Fibroblast of pulmonary artery (primary cell): ENCODE measurements at regions not wholly inside any gene's neighbourhood (a gene's known extent, or its start where the extent isn't known, plus 50 kb on each side); places are given as distances from the start of the nearest gene placed in this dataset.

ENCODE experiments used
- DNase-seq: peaks from one replicate; pipeline ENCODE4 v3.0.0-alpha.2; 2010; ENCODE audit warnings: low read depth
- H3K4me3 ChIP-seq: replicated peaks from 2 replicates; pipeline ENCODE4 v1.5.1; 2011; ENCODE audit warnings: low read depth, mild to moderate bottlenecking, control low read depth, low read length, moderate library complexity
- TF ChIP-seq, protein P1 (sequence below): IDR thresholded peaks from 2 replicates; pipeline ENCODE4 v1.5.1; 2011; ENCODE audit warnings: mild to moderate bottlenecking, control low read depth, low read length, inconsistent platforms; ENCODE audit errors: missing control alignments

DNA sequence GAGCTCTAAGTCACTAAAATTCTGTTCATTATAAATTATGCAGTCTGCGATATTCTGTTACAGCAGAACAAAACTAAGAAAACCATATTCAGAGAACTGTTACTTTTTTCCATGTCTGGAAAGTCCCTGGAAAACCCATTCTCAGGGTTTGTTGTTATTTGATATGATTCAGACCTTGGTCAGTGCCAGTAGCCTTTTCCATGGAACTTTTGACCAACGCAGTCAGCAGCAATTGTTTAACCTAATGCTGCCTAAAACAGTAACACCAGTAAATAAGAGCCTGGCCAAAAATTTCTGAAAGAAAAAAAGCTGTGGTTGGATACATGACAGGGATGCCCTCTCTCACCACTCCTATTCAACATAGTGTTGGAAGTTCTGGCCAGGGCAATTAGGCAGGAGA, 402.7 kb downstream of the TBC1D4 start:
- H3K4me3 ChIP-seq: no peak overlapping the region
- DNase-seq: peak; percentile 80
- TF ChIP-seq, protein P1, sequence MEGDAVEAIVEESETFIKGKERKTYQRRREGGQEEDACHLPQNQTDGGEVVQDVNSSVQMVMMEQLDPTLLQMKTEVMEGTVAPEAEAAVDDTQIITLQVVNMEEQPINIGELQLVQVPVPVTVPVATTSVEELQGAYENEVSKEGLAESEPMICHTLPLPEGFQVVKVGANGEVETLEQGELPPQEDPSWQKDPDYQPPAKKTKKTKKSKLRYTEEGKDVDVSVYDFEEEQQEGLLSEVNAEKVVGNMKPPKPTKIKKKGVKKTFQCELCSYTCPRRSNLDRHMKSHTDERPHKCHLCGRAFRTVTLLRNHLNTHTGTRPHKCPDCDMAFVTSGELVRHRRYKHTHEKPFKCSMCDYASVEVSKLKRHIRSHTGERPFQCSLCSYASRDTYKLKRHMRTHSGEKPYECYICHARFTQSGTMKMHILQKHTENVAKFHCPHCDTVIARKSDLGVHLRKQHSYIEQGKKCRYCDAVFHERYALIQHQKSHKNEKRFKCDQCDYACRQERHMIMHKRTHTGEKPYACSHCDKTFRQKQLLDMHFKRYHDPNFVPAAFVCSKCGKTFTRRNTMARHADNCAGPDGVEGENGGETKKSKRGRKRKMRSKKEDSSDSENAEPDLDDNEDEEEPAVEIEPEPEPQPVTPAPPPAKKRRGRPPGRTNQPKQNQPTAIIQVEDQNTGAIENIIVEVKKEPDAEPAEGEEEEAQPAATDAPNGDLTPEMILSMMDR: no peak

DNA sequence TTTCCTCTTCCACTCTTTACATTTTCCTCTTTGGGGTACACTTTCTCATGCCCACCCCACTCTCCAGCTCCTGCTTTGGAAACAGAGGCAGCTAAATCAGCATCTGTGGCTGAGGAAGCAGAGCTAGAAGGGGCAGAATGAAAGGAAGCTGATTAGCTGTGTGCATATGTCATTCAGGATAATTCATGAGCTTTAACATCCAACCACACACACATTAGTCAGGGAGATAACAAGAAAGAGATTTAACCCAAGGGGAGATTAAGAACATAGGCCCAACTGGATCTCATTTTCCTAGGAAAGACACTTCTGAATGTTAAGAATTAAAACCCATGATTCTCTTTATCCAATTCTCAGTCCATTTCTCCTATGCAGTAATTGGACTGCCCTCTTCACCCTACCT, 405.5 kb downstream of the TBC1D4 start:
- DNase-seq: no peak
- no peak overlapping the region for H3K4me3 ChIP-seq
- TF ChIP-seq, protein P1: no peak

DNA sequence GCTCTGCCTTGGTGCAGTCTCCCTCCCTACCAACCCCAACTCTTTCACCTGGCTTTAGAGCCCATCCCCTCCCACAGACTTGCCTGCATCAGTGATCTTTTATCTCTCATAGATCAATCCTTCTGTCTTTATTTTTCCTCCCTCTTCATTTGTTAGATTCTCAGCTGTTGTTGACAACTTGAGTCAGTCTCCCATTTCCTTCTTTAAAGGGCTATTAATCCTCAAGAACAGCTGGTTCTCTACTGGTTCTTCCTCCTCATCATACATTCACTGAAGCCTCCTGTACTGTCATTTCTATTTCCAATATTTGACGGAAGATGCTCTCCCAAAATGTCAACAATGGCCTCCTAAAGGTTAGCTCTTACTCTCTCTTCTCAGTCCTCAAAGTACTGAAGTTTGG, 408.2 kb downstream of the TBC1D4 start:
- DNase-seq: no peak
- TF ChIP-seq, protein P1: no peak
- H3K4me3 ChIP-seq: no peak overlapping the region

DNA sequence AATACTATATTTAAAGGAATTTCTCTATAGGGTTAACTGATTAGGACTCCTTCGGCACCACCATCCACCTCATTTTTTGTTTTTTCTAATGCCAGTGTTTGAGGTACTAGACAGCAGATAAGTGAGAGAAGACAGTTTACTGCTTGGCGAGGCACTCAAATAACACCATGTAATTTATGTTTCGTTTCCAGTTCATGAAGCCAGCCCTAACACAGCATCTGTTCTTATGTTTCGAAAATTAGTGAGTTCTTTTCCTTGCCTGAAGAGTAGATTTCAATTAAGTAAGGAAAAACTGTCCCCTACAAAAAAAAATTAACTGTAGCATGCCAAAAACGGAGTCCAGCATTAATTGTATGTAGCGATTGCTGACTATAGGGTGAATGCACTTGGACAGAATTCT, 409.1 kb downstream of the TBC1D4 start:
- H3K4me3 ChIP-seq: no peak overlapping the region
- TF ChIP-seq, protein P1: no peak
- DNase-seq: no peak

DNA sequence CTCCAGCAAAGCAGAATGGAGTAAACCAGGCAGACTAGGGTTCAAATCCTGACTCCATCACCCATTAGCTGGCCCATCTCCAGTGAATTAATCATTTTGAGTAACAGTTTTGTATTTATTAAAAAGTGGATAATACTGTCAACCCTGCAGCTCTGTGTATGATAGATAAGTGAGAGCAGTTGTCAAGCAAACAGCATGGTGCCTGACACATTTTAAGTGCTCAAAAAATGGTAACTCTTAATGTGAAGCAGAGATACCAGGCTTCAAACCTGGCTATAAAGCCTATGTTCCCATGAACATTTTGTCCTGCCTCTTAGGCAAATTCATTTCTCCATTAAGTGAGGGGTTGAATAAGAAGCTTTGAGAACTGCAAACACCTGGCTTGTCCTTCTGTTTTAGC, 409.6 kb downstream of the TBC1D4 start:
- TF ChIP-seq, protein P1: no peak
- H3K4me3 ChIP-seq: no peak overlapping the region
- no peak for DNase-seq

DNA sequence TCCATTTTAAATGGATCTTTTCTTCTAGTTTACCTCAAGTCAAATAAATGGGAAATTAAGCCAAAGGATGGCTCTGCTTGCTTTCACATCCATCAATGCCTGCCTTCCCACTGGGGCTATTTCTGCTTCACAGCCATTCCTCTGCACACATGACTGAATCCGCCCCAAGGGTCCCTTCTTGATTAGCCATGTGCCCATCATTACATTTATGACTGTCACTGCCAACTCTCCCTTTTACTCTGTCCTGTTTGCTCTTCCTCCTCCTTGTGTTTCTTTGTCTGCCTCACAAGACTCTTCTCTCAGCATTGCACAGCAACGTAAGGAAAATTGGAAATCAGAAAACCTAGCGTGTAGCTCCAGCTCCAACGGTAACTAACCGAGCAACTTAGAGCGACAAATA, 410.2 kb downstream of the TBC1D4 start:
- TF ChIP-seq, protein P1: no peak
- H3K4me3 ChIP-seq: no peak overlapping the region
- DNase-seq: no peak

DNA sequence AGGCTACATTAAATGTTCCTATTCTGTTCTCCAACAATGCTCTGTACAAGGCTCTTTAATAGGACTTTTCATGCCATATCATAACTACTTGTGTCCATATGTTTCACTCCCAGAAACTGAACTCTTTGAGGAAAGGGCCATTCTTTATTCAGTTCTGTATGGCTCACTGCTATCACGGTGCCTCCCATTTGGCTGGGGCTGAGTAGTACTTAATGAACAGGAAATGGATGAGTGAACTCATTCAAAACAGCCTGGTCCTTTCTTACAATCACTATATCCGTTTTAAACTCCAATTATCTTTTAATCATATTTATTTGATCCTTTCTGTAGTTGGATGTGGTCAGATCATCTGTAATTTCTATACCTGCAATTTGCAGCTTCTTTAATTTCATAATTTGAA, 410.6 kb downstream of the TBC1D4 start:
- H3K4me3 ChIP-seq: no peak overlapping the region
- peak; percentile 17 for DNase-seq
- TF ChIP-seq, protein P1: no peak
